Eye (tissue), 1 donor: ENCODE measurements at regions not wholly inside any gene's neighbourhood (a gene's known extent, or its start where the extent isn't known, plus 50 kb on each side); places are given as distances from the start of the nearest gene placed in this dataset.
"Not testable (repeated sequence)": the region's sequence is repeated elsewhere in the genome, so short reads cannot be mapped to it uniquely, and the experiment has no call there.

Experiments used
- DNase-seq: peaks from one replicate; pipeline ENCODE4 v3.0.0-alpha.2; 2015

GRCh38 chr16:59450513-59450912 is 716.4 kb upstream of the GOT2 start:
- DNase-seq, result not testable (repeated sequence)

DNA sequence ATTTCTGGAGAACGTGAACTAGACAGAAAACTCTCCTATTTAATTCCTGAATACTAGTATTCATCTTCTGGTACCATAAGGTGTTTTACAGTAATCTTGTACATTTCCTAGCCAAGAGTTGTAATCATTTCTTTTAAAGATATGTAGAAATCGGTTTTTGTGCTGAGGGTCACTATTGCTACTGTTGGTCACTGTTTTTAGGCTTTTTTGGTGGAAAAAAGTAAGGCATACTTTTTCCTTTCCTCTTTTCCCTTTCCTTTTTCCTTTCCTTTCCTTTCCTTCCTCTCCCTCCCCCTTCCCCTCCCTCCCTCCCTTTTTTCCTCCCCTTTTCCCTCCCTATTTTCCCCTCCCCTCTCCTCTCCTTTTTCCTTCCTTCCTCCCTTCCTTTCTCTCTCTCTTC is 706.4 kb upstream of the GOT2 start:
- no peak for DNase-seq

DNA sequence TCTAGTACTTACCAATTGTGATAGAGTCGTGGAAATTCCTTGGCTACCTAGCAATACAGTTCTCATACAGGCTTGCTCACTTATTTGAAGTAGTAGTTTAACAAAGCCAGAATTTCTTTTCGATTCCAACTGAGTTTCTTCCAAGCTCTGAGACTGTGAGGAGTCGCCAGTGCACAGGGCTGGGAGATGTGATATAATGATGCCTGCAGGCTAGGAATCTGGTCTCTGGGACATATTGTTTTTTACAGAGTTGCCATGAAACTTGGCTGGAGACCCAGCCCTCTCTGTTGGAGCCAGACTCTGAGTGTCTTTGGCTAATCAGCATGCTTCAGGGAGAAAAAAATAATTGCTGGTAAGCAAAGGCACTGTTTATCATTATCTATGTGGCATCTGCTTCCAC is 698.8 kb upstream of the GOT2 start:
- DNase-seq, result no peak

GRCh38 chr16:59432276-59432675 is 698.2 kb upstream of the GOT2 start:
- DNase-seq, result no peak

DNA sequence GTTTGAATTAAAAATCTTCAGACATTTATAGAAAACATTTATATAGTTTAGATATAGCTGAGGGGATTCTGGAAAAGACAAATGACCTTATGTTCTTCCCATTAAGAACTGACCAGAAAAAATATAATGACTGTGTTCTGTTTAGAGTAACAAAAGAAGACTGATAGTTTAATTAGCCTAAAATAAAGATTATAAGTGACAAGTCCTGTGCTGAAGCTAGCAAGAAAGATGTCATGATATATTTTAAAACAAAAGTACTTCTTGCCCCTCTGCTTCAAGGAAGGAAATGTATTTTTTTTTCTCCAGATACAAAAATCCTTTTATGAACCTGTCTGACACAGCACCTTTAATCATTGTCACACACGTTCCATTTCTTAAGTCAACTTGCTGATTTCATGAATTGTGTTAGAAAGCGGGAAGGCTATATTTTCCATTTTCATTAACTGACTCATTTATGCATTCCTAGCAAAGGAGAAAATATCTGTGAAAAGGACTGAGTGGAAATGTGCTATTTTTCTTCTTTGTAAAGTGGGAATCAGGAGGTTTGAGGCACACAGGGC is 690.7 kb upstream of the GOT2 start:
- DNase-seq, result no peak

GRCh38 chr16:59411961-59412841 is 678.1 kb upstream of the GOT2 start:
- peak; percentile 63 for DNase-seq

- DNase-seq, result no peak
Measured at GRCh38 chr16:59410451-59410850, 676.3 kb upstream of the GOT2 start.

GRCh38 chr16:59405802-59406201 is 671.7 kb upstream of the GOT2 start:
- no peak for DNase-seq

GRCh38 chr16:59404509-59404908 is 670.4 kb upstream of the GOT2 start:
- DNase-seq, result no peak

- DNase-seq, result no peak
Measured at GRCh38 chr16:59400830-59401229, 666.7 kb upstream of the GOT2 start.

- DNase-seq, result no peak
Measured at GRCh38 chr16:59397638-59398037, 663.5 kb upstream of the GOT2 start.

DNA sequence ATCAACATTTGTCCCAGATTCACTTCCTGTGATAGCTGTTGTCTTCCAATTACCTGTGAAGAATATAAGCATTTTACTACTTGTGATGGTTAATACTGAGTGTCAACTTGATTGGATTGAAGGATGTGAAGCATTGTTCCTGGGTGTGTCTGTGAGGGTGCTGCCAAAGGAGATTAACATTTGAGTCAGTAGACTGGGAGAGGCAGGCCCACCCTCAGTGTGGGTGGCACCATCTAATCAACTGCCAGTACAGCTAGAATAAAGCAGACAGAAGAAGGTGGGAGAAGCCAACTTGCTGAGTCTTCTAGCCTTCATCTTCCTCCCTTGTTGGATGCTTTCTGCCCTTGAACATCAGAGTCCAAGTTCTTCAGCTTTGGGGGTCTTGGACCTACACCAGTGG is 660.4 kb upstream of the GOT2 start:
- no peak for DNase-seq

GRCh38 chr16:59392911-59393310 is 658.8 kb upstream of the GOT2 start:
- no peak for DNase-seq

GRCh38 chr16:59391617-59392364 is 657.7 kb upstream of the GOT2 start:
- no peak for DNase-seq

- peak; percentile 16 for DNase-seq
Measured at GRCh38 chr16:59385959-59386358, 651.8 kb upstream of the GOT2 start.

GRCh38 chr16:59385491-59385890 is 651.4 kb upstream of the GOT2 start:
- DNase-seq, result no peak

DNA sequence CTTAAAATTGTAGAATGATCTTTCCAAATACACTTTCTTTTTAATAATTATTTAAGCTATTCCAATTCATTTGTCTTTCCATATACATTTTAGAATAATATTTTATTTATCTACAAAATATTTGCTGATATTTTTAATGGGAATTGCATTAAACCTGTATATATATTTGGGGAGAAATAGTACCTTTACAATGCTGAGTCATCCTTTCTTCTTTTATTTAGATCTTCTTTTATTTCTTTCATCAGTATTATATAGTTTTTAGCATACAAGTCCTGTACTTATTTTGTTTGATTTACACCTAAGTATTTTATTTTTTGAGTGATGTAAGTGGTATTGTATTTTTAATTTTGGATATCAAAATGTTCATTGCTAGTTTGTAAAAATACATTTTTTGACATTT is 639.5 kb upstream of the GOT2 start:
- DNase-seq, result no peak

- no peak for DNase-seq
Measured at GRCh38 chr16:59370717-59371116, 636.6 kb upstream of the GOT2 start.

DNA sequence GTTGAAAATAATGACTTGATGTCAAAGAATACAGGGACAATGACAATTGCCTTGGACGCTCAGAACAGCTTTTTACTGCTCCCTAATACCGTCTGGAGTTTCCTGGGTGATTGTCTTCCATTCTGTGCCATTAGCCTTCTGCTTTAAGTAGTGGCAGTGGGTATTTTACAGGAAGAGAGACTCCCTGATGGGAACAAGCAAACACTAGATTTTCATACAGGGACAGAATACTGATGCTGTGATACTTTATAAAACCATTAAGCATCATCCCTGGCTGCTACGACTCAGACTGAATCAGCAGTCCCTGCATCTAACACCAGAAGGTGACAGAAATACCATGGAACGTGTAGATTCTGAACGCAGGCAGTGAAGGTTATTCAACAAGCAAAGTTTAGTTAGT is 635.4 kb upstream of the GOT2 start:
- no peak for DNase-seq

DNA sequence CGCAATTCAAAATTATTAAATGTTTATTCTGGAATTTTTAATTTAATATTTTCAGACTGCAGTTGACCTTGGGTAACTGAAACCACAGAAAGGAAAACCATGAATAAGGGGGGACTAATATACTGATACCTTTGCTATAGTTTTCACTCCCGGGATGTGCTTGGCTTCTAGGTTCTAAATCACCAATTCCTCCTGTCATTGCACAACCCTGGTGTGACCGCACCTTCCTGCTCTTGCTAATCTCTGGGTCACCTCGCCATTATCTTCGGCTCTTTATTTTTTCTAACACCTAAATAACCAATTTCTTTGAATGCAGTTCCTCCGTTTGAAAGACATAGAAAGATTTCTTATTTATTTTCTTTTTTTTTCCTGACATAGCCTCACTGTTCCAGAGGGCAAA is 634.5 kb upstream of the GOT2 start:
- no peak for DNase-seq

DNA sequence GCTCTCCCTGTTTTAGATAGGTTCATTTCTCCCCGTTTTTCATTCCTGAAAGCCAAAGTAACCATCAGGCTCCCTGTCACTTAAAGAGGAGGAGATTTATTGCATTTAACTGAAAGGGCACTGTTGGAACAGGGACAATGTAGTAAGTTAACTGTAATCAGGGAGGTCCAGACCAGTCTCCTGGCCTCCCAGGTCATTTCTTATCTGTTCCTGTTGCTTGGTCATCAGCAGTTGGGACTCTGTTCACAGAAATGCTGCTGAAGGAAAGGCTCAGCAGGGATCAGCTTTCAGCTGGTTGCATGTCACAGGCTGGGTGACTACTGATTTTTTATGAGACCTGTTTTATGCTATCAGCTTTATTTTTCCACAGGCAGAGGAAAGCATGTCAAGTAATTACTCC is 622.6 kb upstream of the GOT2 start:
- DNase-seq, result no peak

- DNase-seq, result no peak
Measured at GRCh38 chr16:59356144-59356543, 622.0 kb upstream of the GOT2 start.

GRCh38 chr16:59355704-59356103 is 621.6 kb upstream of the GOT2 start:
- no peak for DNase-seq

- DNase-seq, result no peak
Measured at GRCh38 chr16:59351305-59351903, 617.3 kb upstream of the GOT2 start.
